K562 (cell line): ENCODE measurements at regions not wholly inside any gene's neighbourhood (a gene's known extent, or its start where the extent isn't known, plus 50 kb on each side); places are given as distances from the start of the nearest gene placed in this dataset.

Source experiments
- ATF4 ChIP-seq: fragments of 450-650 bp; formaldehyde crosslinking; IDR thresholded peaks from 2 replicates; pipeline ENCODE4 v1.4.0; 2022; ENCODE audit warnings: mild to moderate bottlenecking, moderate library complexity
- CHD1 ChIP-seq: fragments of 200-600 bp; sonication (generic); IDR thresholded peaks from one replicate; pipeline ENCODE4 v1.6.1; 2012; ENCODE audit warnings: mild to moderate bottlenecking, moderate library complexity, low read length, inconsistent platforms
- CTCF ChIP-seq, 3 experiments: IDR thresholded peaks in 2 of 3; conservative IDR thresholded peaks in 1 of 3; 2 replicates each; pipeline ENCODE4 v1.5.1; 2011 to 2012; ENCODE audit warnings: low read length in 3 of 3, mild to moderate bottlenecking in 3 of 3, control low read depth in 2 of 3, improper control_type of control experiment in 1 of 3, inconsistent platforms in 1 of 3, low read depth in 1 of 3, mixed read lengths in 1 of 3, moderate library complexity in 1 of 3; ENCODE audit not compliant: insufficient read depth in 2 of 3
- MTA1 ChIP-seq: fragments of 450-650 bp; IDR thresholded peaks from 2 replicates; pipeline ENCODE4 v1.6.1; 2017; ENCODE audit warnings: borderline replicate concordance
- MYBL2 ChIP-seq, 2 experiments: fragments of 450-650 bp in 1 of 2; sonication (generic) in 1 of 2; formaldehyde crosslinking in 1 of 2; IDR thresholded peaks; 2 replicates each; pipeline versions ENCODE4 v1.6.1 to v1.8.1; 2017 to 2022; ENCODE audit warnings: borderline replicate concordance in 1 of 2, inconsistent platforms in 1 of 2, low read depth in 1 of 2, mild to moderate bottlenecking in 1 of 2, missing genetic modification reagents in 1 of 2, moderate library complexity in 1 of 2
- NCOA6 ChIP-seq: fragments of 450-650 bp; IDR thresholded peaks from 2 replicates; pipeline ENCODE4 v1.6.1; 2017; ENCODE audit warnings: mild to moderate bottlenecking
- RNF2 ChIP-seq: sonication (generic); IDR thresholded peaks from 2 replicates; pipeline ENCODE4 v1.6.1; 2016
- SMC3 ChIP-seq: conservative IDR thresholded peaks from 2 replicates; pipeline ENCODE4 v1.6.1; 2011; ENCODE audit warnings: low read depth, low read length, improper control_type of control experiment; ENCODE audit not compliant: insufficient read depth
- TRIM28 ChIP-seq: fragments of 450-650 bp; IDR thresholded peaks from 2 replicates; pipeline ENCODE4 v1.6.1; 2017
- TSC22D4 ChIP-seq: fragments of 450-650 bp; IDR thresholded peaks from 2 replicates; pipeline ENCODE4 v1.6.1; 2016; ENCODE audit warnings: missing genetic modification characterization, missing biosample characterization, control low read depth
- ZC3H4 ChIP-seq: sonication (generic); formaldehyde crosslinking; IDR thresholded peaks from 2 replicates; pipeline ENCODE4 v1.9.0; 2021; ENCODE audit warnings: missing genetic modification reagents, borderline replicate concordance
- ZNF146 ChIP-seq: IDR thresholded peaks from one replicate; pipeline ENCODE4 v1.6.1; 2018; ENCODE audit warnings: missing compliant biosample characterization; ENCODE audit not compliant: unreplicated experiment
- ZNF23 ChIP-seq: fragments of 250-450 bp; sonication (Bioruptor Pico); IDR thresholded peaks from 2 replicates; pipeline ENCODE4 v1.4.0; 2020; ENCODE audit warnings: mild to moderate bottlenecking
- ZNF274 ChIP-seq: IDR thresholded peaks from 2 replicates; pipeline ENCODE4 v1.6.1; 2011; ENCODE audit warnings: low read depth, mild to moderate bottlenecking, low read length, moderate library complexity, borderline replicate concordance

- TF ChIP-seq ZC3H4 (CRISPR knock-in tag): no peak
- no peak for TF ChIP-seq ZNF23 (CRISPR knock-in tag)
- TF ChIP-seq ZNF146 (CRISPR knock-in tag): no peak
- TF ChIP-seq CTCF (IDR thresholded peaks at IDR 0.05 in 2 of 3, conservative IDR thresholded peaks at IDR 0.05 in 1 of 3; ENCODE audit: insufficient read depth in 2 of 3, low read depth in 1 of 3, low read length in 3 of 3): no peak
- TF ChIP-seq TRIM28: no peak
- TF ChIP-seq ZNF274: no peak
- TF ChIP-seq ATF4 (CRISPR knock-in tag): no peak
- no peak for TF ChIP-seq MTA1
- TF ChIP-seq SMC3: no peak
- TF ChIP-seq TSC22D4: no peak
- TF ChIP-seq MYBL2 (IDR thresholded peaks at IDR 0.05; ENCODE audit: low read depth): no peak
- TF ChIP-seq MYBL2 (CRISPR knock-in tag; IDR thresholded peaks at IDR 0.05; ENCODE audit: borderline replicate concordance): no peak
- TF ChIP-seq NCOA6: no peak
- no peak for TF ChIP-seq RNF2
- no peak for TF ChIP-seq CHD1
These were observed 2765.1 kb upstream of the PCDH20 start for GRCh38 chr13:64180756-64181155.
